HG02571 (cell line): ENCODE measurements at regions not wholly inside any gene's neighbourhood (a gene's known extent, or its start where the extent isn't known, plus 50 kb on each side); places are given as distances from the start of the nearest gene placed in this dataset.

Source experiments
- ATAC-seq: cut with Tn5 transposase; IDR thresholded peaks from one replicate; pipeline ENCODE4 v1.9.1; 2021; ENCODE audit warnings: mild to moderate bottlenecking, moderate library complexity; ENCODE audit not compliant: unreplicated experiment

GRCh38 chr17:79163071-79163470, 88.4 kb downstream of the ENGASE start:
- ATAC-seq = no peak

GRCh38 chr17:79162012-79162963, 87.7 kb downstream of the ENGASE start:
- ATAC-seq = no peak

GRCh38 chr17:79160980-79161636, 86.5 kb downstream of the ENGASE start:
- no peak for ATAC-seq

- ATAC-seq = no peak
Observed at GRCh38 chr17:79159926-79160325, 85.3 kb downstream of the ENGASE start.

- ATAC-seq = no peak
Observed at GRCh38 chr17:79159471-79159870, 84.8 kb downstream of the ENGASE start.

- ATAC-seq = no peak
Observed at GRCh38 chr17:79156463-79157095, 82.0 kb downstream of the ENGASE start.

GRCh38 chr17:79155701-79156100, 81.1 kb downstream of the ENGASE start:
- ATAC-seq = no peak

- no peak for ATAC-seq
Observed at GRCh38 chr17:79154951-79155585, 80.4 kb downstream of the ENGASE start.

GRCh38 chr17:79154446-79154845, 79.8 kb downstream of the ENGASE start:
- ATAC-seq = no peak

- no peak for ATAC-seq
Observed at GRCh38 chr17:79153367-79154130, 78.9 kb downstream of the ENGASE start.

- ATAC-seq = no peak
Observed at GRCh38 chr17:79152636-79153035, 78.0 kb downstream of the ENGASE start.

GRCh38 chr17:79152110-79152509, 77.5 kb downstream of the ENGASE start:
- no peak for ATAC-seq

- ATAC-seq = no peak
Observed at GRCh38 chr17:79150799-79151198, 76.2 kb downstream of the ENGASE start.

- no peak for ATAC-seq
Observed at GRCh38 chr17:79150035-79150733, 75.6 kb downstream of the ENGASE start.

- ATAC-seq = no peak
Observed at GRCh38 chr17:79148584-79148983, 74.0 kb downstream of the ENGASE start.

- no peak for ATAC-seq
Observed at GRCh38 chr17:79147746-79148506, 73.3 kb downstream of the ENGASE start.

- no peak for ATAC-seq
Observed at GRCh38 chr17:79146562-79146961, 71.9 kb downstream of the ENGASE start.

GRCh38 chr17:79145548-79145947, 70.9 kb downstream of the ENGASE start:
- no peak for ATAC-seq

GRCh38 chr17:79144133-79144532, 69.5 kb downstream of the ENGASE start:
- no peak for ATAC-seq
